HEK293T (cell line): ENCODE measurements at regions not wholly inside any gene's neighbourhood (a gene's known extent, or its start where the extent isn't known, plus 50 kb on each side); places are given as distances from the start of the nearest gene placed in this dataset.

Source experiments
- BHLHE40 ChIP-seq: fragments of 450-650 bp; IDR thresholded peaks from 2 replicates; pipeline ENCODE4 v1.6.1; 2016; ENCODE audit warnings: mild to moderate bottlenecking, moderate library complexity, borderline replicate concordance
- CTBP1 ChIP-seq: fragments of 450-650 bp; IDR thresholded peaks from 2 replicates; pipeline ENCODE4 v1.6.1; 2016; ENCODE audit warnings: borderline replicate concordance
- ELF4 ChIP-seq: fragments of 450-650 bp; IDR thresholded peaks from 2 replicates; pipeline ENCODE4 v1.6.1; 2017; ENCODE audit warnings: antibody characterized with exemption
- SP1 ChIP-seq: fragments of 450-650 bp; IDR thresholded peaks from 2 replicates; pipeline ENCODE4 v1.6.1; 2017

DNA sequence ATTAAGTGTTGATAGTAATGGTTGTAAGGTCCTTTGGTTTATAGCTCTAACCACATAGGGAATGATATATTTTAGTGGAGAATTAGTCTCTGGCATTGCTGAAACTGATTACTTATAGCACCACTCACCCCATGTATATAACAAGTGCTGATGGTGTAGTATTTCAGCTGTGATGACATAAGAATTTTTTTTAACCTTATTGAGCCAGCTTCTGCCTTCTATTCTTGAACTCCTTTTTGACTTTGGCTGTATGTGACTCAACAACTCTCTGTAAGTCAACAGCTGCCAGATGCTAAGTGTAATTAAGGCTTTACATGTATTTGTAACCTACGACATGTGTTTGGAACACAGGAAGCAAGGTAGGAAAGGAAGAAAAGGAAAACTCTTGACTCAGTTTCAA lies 929.6 kb upstream of the WWC1 start:
- TF ChIP-seq ELF4: no peak
- TF ChIP-seq CTBP1: no peak
- no peak for TF ChIP-seq SP1
- TF ChIP-seq BHLHE40: no peak
